ENCODE measurements at regions not wholly inside any gene's neighbourhood (a gene's known extent, or its start where the extent isn't known, plus 50 kb on each side); places are given as distances from the start of the nearest gene placed in this dataset.

DNA sequence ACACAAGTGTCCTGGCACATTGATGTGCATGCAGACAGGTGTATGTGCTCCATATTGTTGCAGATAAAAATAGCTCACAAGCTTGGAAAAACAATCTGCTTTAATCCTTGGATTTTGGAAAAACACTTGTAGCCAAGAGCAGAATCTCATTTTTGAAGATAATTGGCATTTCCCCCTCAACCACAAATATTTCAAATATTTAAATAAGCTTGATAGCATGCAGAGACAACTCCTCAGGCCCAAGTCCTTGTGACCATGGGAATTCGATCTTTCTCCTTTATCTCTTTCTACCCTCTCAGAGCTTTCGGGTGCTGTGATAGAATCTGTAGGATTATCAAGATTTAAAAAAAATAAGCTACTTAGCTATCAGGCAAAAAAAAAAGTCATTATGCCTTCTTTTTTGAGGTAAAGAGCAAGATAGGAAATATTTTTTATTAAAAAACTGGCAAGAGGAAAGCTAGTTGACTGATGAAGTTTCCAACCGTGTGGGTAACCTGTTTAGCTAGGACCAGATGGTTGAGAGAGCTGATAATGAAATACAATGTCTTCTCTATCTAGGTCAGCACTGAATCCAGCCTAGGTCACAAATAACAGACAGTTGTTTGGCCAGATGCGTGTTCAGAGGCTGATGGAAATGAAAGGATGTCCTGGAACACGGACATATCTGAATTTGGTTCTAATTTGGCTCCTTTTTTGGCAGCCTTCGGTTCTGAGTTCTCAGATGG is 54.9 kb upstream of the SNRK start:
- TF ChIP-seq, protein P1, sequence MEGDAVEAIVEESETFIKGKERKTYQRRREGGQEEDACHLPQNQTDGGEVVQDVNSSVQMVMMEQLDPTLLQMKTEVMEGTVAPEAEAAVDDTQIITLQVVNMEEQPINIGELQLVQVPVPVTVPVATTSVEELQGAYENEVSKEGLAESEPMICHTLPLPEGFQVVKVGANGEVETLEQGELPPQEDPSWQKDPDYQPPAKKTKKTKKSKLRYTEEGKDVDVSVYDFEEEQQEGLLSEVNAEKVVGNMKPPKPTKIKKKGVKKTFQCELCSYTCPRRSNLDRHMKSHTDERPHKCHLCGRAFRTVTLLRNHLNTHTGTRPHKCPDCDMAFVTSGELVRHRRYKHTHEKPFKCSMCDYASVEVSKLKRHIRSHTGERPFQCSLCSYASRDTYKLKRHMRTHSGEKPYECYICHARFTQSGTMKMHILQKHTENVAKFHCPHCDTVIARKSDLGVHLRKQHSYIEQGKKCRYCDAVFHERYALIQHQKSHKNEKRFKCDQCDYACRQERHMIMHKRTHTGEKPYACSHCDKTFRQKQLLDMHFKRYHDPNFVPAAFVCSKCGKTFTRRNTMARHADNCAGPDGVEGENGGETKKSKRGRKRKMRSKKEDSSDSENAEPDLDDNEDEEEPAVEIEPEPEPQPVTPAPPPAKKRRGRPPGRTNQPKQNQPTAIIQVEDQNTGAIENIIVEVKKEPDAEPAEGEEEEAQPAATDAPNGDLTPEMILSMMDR (IDR thresholded peaks at IDR 0.05 in 4 of 5, conservative IDR thresholded peaks at IDR 0.05 in 1 of 5), result no peak
- no peak for TF ChIP-seq POLR2A (IDR thresholded peaks at IDR 0.05)

Measured in gastrocnemius medialis (tissue), 4 donors.